ENCODE measurements at regions not wholly inside any gene's neighbourhood (a gene's known extent, or its start where the extent isn't known, plus 50 kb on each side); places are given as distances from the start of the nearest gene placed in this dataset.
"Not testable (repeated sequence)": the region's sequence is repeated elsewhere in the genome, so short reads cannot be mapped to it uniquely, and the experiment has no call there.

DNA sequence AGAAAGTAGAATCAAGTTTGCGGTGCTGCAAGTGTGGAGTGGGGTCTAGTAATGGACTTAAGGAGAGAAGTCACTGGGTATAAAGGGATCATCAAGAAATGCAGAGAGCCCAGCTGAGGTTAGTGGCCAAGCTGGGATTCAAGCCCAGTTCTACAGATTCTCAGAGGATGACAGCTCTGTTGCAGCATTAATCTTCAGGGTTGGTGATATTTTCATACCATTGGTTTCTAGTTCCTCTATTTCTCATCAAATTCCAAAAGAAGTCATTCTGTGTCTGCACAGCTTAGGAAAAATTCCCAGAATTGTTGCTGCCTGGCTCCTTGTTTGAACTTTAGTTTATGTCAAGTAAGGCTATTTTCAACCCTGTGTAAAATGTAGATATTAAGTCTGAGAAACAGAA lies 169.5 kb upstream of the NTF3 start:
- no peak for DNase-seq (ENCODE audit: low spot score)

DNA sequence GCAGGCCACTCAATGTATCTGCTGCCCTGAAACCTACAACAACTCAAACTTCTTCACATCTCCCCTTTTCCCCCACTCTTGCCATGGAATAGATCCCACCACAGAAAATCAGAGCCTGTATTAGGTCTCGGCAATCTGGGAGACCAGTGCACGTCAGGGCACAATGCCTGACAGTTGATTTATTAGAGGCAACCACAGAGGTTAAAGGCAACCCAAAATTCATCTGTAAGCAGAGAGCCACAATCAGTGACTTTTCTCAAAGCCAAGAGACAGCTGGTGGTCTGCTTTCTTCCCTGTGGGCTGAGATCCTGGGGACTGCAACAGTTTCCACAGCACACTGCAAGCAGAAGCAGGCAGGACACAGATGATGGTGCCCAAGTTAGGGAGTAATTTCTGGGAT lies 169.0 kb upstream of the NTF3 start:
- no peak for DNase-seq (ENCODE audit: low spot score)

DNA sequence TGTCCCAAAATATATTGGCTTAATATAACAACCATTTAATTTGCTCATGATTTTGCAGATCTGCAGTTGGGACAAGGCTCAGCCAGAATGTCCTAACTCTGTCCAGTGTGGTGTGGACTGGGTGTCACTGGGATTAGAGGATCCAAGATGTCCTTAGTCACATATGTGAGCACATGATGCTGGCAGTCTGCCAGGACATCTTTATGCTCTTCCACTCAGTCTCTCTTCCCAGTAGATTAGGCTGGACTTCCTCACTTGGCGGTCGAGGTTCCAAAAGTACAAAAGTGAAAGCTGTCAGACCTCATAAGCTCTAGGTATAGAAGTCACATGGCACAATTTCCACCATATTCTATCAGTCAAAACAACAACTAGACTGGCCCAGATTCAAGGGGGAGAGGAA lies 167.9 kb upstream of the NTF3 start:
- peak; percentile 7 for DNase-seq (ENCODE audit: low spot score)

DNA sequence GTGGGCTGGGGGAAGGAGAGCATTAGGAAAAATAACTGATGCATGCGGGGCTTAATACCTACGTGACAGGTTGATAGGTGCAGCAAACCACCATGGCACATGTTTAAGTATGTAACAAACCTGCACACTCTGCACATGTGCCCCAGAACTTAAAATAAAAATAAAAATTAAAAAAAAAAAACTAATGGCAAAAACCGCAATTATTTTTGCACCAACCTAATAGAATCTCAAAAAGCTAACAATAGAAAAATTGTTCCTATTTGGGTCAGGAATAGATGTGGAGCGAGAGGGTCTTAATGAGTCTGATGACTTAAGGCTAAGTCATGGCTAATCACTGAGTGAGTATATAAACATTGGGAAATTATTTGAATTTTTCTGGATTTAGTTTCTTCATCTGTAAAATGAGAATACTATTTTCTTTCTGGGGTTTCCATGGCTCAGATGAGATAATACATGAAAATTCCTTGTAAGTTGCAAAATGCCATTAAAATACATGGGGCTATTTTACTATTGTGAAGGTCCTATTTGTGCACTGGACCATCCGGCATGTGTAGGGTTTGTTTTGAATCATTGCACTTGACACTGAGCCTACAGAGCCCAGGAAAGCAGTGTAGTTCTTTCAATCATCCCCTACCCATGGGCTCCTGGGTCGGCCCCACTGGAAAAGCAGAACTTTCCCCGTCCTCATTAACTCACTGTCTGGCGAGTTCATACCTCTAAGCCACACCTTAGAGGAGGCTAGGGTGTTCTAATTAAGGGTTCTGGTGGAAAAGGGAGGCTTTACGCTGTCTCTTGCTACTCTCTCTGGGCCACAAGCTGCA lies 164.1 kb upstream of the NTF3 start:
- DNase-seq (ENCODE audit: low spot score), result no peak

DNA sequence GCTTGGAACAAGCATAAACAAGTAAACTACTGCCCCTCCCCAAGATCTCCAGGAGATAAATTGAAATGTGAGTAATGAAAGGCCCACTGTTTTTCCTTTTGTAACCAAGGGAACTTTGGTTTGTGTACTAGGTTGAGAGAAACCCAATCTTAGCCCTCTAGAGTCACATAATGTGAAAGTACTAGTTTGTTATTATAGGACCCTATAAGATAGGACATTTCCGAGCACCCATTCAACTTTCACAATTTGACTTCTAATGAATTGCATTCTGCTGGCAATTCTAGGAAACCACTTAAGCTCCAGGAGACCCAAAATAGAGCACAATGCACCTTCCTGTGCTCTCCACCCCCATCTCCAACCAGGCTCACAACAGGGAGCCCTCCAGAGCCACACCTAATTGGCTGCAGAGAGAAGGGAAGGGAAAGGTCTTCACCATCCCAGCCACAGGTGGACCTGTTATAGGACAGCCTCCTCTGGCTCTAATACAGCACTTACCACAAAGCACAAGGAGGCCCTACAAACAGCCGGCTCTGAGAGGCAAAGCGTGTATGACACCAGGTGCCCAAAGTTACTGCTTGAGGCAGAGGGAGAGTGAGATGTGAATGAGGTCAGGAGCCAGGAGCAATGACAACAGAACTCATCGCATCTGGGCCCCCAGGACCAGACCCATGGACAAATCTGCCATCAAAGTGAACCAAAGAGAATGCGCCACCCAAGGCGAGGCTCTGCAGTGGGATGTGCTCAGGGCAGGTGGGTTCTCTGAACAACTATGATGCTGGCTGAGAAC lies 163.3 kb upstream of the NTF3 start:
- no peak for DNase-seq (ENCODE audit: low spot score)

DNA sequence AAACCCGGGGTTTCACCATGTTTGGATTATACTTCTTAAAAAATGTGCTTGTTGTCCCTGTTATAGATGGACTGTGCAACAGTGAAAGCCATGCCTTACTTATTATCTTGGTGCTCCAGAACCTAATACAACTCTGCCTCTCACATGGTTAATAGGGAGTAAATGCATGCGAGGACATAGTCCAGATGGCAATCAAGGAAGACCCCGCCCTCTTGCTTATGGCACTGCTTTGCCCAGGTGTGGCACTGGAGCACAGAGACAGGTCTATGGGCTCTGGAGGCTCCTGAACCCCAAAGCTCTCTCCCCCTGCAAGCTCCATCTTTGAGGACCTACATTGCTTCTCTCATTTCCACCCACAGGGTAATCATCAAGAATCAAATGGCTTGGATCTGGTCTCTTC lies 162.1 kb upstream of the NTF3 start:
- no peak for DNase-seq (ENCODE audit: low spot score)

DNA sequence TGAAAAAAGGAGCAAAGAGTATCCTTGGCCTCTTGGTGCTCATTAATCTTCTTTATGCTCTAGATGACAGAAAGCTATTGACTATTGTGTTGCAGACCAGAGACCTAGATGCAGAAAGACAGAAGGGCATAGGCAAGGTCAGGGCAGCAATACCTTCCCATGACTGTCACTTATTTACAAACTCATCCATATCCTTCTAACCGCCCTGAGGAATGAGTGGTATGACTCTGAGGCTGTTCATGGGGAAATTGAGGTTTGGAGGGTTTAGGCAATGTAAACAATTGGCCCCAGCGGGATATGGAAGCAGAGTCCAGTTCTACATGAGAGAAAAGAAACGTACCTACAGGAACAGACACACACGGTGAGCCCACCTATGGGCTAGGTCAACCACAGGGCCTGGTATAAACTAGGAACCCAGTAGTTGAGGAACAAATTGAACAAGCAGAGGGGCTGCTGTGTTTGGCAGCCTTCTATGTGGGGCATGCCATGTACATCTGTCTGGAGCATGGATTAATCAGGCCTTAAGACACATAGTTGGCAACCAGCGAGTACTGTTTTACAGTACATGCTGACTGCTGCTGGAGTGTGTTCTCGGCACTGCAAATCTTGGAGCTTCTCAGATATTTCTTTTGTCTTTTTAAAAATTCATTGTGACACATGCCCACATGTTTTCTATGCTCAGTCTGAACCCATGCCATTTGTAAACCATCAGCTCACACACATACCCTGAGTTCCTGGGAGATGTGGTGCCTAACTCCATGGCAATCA lies 159.7 kb upstream of the NTF3 start:
- DNase-seq (ENCODE audit: low spot score), result no peak

DNA sequence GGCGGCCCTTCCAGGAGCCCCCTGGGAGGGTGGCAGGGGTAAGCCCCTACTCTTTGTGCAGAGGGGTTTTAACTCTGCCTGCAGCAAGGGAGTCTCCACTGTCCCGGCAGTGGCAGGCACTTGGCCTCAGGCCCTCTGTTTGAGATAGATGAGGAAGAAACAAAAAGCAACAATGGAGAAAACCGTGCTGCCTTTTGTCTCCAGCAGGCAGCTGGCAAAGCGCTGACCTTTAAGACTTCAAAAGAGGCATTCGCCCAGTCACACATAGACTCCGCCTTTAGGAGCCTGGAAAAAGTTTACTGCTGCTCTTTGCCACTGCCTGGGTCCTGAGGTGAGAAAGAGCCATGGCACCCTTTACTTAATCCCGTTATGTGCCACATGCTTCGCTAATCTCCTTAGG lies 158.2 kb upstream of the NTF3 start:
- no peak for DNase-seq (ENCODE audit: low spot score)

DNA sequence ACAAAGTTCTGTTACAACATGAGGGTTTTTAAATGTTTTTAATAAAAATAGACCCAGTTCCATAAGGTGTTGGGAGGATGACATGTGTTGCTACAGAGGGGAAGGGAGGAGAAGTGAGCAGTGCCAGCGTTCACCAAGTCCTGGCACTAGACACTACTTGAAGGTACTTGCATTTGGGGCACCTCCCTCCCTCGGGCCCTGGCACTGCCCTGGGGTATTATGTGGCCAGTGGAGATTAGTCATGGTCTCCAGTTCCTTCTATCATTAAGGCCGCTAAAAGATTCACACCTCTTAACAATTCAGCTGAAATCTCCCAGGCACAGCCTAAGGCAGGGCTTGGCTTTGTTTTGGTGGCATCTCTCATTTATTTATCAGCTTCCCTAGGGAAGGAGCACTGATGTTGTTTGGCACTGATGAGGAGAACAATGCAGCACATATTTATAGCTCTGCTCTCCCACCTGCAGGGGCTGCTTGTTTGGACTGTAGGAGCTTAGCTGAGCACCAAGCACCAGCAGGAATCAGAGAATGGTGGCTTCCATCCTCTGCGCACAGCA lies 155.5 kb upstream of the NTF3 start:
- DNase-seq (ENCODE audit: low spot score), result no peak

DNA sequence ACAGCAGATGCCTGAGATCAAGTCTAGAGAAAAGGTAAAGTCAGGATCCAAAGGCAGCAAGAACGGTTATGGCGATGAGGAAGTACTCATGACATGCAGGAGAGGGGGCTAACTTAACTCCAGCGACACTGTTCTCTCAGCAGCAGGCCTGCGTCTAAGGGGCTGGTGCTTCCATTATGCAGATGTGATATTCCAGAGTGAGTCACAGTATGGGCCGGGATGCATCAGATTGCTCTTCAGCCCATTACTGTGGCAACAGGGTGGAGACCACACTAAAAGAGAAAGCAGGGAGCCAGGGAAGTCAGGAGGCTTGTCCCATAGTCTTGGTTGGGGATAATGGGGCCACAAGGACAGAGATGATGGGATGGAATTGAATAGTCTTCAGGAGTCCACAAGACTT lies 151.8 kb upstream of the NTF3 start:
- DNase-seq (ENCODE audit: low spot score), result no peak

DNA sequence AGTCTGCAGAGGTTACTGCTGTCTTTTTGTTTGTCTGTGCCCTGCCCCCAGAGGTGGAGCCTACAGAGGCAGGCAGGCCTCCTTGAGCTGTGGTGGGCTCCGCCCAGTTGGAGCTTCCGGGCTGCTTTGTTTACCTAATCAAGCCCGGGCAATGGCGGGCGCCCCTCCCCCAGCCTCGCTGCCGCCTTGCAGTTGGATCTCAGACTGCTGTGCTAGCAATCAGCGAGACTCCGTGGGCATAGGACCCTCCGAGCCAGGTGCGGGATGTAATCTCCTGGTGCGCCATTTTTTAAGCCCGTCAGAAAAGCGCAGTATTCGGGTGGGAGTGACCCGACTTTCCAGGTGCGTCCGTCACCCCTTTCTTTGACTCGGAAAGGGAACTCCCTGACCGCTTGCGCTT lies 141.5 kb upstream of the NTF3 start:
- not testable (repeated sequence) for DNase-seq (ENCODE audit: low spot score)

DNA sequence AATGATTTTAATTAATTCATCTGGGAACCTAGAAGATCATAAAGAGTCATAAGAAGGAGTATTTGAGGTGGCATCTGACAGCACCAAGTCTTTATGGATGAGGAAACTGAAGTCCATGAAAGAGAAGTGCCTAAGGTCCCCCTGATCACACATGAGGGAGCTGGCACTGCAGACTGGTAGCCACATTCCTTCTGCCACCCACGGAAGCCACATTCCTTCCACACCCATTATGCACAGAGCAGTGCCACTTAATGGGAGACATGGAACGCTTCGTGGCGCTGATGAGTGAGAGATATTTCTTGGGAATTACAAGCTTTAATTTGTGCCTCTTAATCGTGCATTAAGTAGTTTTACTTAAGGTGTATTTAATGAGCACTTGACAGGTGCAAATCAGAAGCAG lies 139.3 kb upstream of the NTF3 start:
- DNase-seq (ENCODE audit: low spot score), result no peak

DNA sequence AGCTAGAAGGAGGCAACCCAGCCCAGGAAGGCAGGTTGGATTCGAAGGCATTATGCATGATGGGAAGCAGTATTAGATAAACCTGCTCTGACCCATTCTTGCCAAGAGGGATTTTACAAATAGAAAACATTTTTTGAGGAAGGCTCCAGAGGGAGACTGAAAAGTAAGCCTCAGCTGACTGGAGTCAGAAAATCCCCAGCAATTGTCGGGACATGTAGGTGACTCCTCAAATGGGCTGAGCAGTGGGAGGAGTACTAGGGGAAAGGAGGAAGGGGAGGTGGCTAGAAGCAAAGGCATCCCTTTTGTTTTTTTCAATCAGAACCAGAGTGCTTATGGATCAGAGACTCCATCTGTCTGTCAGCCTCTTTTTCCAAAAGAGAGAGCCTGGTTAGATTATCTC lies 138.1 kb upstream of the NTF3 start:
- DNase-seq (ENCODE audit: low spot score), result no peak

DNA sequence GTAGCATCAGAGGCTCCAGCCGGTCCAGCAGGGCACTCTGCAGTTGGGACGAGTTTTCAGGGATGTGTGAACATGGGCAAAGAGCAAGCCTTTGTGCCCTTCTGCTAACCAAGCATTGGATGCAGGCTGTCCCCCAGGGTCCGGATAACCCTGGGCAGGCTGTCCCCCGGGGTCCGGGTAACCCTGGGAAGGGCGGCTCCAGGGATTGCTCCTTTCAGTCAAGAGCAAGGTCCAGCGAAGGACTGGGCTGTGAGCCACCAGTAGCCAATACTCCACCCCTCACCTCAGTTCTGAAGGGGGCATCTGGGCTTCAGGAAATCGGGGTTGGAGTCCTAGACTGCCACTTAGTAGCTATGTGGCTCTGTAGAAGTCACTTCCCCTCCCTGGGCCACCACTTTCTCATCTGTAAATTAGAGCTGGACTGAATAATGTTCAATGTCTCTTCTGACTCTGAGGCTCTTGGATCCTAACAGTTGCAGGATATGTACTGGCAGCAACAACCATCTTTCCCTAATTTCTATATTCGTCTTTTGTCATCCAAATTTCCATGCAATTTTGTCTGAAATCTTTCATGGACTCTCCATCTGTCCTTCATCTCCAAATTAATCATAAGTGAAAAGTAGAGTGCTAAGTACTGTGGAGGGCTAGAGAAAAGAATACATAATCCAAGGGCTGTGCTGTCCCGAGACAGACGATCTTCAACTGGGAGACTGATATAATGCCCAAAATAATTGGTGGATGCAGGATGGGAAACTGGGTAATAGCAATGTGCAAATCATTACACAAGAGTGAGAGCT lies 137.4 kb upstream of the NTF3 start:
- DNase-seq (ENCODE audit: low spot score), result no peak

DNA sequence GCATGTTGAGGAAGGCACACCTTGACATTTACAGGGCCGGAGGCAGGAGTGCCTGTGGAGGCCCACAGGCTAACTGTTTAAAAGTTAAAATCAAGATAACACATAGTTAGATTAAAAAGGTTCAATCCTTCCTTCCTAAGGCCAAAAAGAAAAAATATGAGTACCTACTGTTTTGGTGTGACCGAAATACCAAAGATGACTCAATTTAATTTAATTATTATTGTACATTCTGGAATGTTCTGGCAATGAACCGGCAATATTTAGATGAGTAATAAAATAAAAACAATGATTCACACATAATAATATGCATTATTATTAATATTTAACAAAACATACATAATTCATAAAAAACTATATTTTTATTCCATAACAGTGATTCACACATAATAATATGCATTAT lies 136.8 kb upstream of the NTF3 start:
- DNase-seq (ENCODE audit: low spot score), result no peak

DNA sequence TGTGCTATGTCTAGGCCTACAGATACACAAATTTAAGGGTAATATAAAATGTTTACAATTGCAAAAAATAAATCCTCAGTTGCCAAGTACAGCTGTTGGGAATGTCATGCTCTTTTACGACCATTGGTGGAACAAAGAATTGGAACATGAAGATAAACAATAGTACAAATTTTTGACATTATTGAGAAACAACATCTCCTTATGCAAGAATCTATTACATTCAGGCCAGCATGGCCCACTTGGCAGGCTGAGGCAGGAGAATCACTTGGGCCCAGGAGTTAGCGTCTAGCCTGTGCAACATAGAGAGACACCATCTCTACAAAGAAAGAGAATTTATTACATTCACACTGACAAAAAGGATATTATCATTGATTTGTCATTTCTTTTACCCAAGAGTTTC lies 135.9 kb upstream of the NTF3 start:
- no peak for DNase-seq (ENCODE audit: low spot score)

DNA sequence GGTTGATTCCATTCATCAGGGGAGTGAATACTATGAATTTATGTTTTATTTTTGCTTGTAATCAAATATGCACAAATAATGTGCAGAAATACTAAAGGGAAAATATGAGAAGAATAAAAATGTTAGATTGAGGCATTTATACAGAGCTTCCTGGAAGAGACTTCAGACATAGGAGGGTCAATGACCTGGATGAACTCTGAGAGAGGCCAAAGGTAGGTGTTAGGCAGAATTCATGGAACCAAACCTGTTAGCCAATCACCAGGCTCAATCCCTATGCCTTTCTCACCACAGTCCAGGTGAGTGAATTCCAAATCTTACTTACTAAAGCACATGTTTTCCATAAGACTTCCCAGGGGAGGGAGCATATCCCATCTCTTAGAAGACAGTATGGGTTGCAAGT lies 130.4 kb upstream of the NTF3 start:
- DNase-seq (ENCODE audit: low spot score), result no peak

DNA sequence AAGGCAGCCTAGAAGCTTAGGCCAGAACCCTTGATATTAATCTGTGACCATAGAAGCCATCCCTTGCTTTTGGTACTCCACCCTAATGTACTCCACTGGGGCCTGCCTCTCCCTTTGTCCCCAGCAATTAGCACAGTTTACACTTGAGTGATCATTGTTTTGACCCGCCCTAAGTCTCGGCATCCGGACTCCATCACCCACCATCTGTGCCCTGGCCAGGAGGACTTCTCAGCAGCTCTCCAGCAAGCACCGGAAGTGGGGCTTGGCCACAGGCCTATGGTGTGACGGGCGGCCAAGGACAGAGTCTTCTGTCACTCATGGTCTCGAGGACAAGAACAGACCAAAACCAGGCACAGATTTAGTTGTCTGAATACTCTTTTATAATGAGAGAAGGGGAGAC lies 126.5 kb upstream of the NTF3 start:
- no peak for DNase-seq (ENCODE audit: low spot score)

DNA sequence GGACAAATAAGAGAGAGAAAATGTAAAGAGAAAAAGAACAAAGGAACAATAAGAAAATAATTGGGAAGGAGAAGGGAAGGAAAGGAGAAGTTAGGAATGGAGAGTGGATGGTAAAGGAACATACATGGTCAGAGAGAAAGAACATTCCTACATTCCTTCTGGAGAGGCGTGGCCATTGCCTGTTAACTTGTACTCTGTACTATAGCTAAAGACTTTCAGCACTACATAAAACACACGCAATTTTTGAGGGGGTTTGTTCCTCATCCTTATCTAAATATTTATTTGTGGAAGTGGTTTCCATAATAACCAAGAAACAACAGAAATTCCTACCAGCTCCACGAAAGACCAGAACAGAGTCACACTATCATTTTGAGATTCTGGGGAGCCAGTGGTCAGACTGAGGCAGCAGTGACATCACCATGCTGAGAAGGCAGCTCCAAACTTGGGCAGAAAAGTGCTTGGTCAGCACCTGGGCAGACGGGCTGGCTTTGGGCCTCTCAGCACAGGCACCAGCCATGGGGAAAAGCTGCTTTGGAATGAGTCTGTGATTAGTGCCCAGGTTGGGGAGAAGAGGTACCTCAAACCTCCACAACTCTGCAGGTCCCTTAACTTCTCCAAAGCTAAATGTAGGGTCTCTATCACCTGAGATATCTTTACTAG lies 125.9 kb upstream of the NTF3 start:
- no peak for DNase-seq (ENCODE audit: low spot score)

DNA sequence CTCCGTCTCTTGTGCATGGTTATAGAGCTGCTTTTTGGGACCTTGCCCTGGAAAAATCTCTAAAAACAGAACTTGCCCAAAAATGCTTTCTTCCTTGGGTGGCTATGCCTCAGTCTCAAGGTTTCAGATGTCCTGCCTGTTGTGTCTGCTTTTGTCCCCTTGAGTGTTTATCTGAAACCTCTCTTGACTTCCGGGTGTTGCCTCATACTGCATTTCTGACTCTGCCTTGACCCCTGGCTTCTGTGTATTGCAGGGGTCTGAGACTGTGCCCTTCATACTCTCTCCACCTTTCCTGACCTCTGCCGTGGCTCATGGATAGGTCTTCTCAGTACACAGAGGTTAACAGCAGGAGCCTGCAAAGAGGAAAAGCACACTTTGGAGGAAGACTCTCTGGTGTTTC lies 124.8 kb upstream of the NTF3 start:
- no peak for DNase-seq (ENCODE audit: low spot score)

DNA sequence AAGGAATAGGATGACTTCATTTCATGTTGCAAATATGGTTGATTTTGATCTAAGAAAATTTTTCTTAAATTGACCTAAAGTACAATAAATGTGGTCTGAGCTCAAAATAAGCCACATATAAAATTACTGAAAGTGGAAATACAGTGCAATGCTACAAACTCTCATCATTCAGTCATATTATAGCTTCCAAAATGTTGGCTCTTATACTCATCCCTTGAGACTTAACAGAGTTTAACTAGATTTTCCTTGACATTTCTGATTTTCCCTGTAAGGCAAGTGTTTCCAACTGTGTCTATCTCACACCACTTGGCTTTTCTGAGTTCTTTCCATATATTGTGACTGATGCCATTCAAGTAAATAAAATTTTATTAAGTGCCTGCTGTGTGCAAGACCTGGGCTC lies 123.7 kb upstream of the NTF3 start:
- no peak for DNase-seq (ENCODE audit: low spot score)

Measured in hematopoietic multipotent progenitor cell treated with erythropoietin and hydrocortisone succinate and interleukin-3 and kit ligand, for 15 days (in vitro differentiated cells).